ENCODE measurements at regions not wholly inside any gene's neighbourhood (a gene's known extent, or its start where the extent isn't known, plus 50 kb on each side); places are given as distances from the start of the nearest gene placed in this dataset.
"Not testable (repeated sequence)": the region's sequence is repeated elsewhere in the genome, so short reads cannot be mapped to it uniquely, and the experiment has no call there.

GRCh38 chr4:53959343-53960120 is 104.9 kb downstream of the CHIC2 start:
- no peak for DNase-seq

- no peak for DNase-seq
Measured at GRCh38 chr4:53956454-53956853, 108.0 kb downstream of the CHIC2 start.

- DNase-seq = no peak
Measured at GRCh38 chr4:53956053-53956452, 108.4 kb downstream of the CHIC2 start.

GRCh38 chr4:53951414-53951813 is 113.0 kb downstream of the CHIC2 start:
- DNase-seq = no peak

- no peak for DNase-seq
Measured at GRCh38 chr4:53943345-53944085, 120.9 kb downstream of the CHIC2 start.

GRCh38 chr4:53942712-53943111 is 121.7 kb downstream of the CHIC2 start:
- no peak for DNase-seq

GRCh38 chr4:53941331-53941730 is 123.1 kb downstream of the CHIC2 start:
- no peak for DNase-seq

GRCh38 chr4:53939892-53940291 is 124.5 kb downstream of the CHIC2 start:
- not testable (repeated sequence) for DNase-seq

- no peak for DNase-seq
Measured at GRCh38 chr4:53937918-53938317, 126.5 kb downstream of the CHIC2 start.

GRCh38 chr4:53937327-53937726 is 127.1 kb downstream of the CHIC2 start:
- DNase-seq = no peak

GRCh38 chr4:53935780-53936179 is 128.6 kb downstream of the CHIC2 start:
- DNase-seq = no peak

GRCh38 chr4:53932796-53933610 is 131.4 kb downstream of the CHIC2 start:
- DNase-seq = no peak

GRCh38 chr4:53931461-53931961 is 132.9 kb downstream of the CHIC2 start:
- DNase-seq = no peak

- DNase-seq = peak; percentile 63
Measured at GRCh38 chr4:53929955-53930798, 134.2 kb downstream of the CHIC2 start.

- no peak for DNase-seq
Measured at GRCh38 chr4:53929311-53929710, 135.1 kb downstream of the CHIC2 start.

- no peak for DNase-seq
Measured at GRCh38 chr4:53928825-53929224, 135.6 kb downstream of the CHIC2 start.

- no peak for DNase-seq
Measured at GRCh38 chr4:53925050-53925605, 139.3 kb downstream of the CHIC2 start.

- no peak for DNase-seq
Measured at GRCh38 chr4:53924333-53925049, 139.9 kb downstream of the CHIC2 start.

- DNase-seq = no peak
Measured at GRCh38 chr4:53923921-53924320, 140.5 kb downstream of the CHIC2 start.

GRCh38 chr4:53921856-53922255 is 142.5 kb downstream of the CHIC2 start:
- DNase-seq = no peak

- no peak for DNase-seq
Measured at GRCh38 chr4:53920883-53921282, 143.5 kb downstream of the CHIC2 start.
